ENCODE measurements at regions not wholly inside any gene's neighbourhood (a gene's known extent, or its start where the extent isn't known, plus 50 kb on each side); places are given as distances from the start of the nearest gene placed in this dataset.

DNA sequence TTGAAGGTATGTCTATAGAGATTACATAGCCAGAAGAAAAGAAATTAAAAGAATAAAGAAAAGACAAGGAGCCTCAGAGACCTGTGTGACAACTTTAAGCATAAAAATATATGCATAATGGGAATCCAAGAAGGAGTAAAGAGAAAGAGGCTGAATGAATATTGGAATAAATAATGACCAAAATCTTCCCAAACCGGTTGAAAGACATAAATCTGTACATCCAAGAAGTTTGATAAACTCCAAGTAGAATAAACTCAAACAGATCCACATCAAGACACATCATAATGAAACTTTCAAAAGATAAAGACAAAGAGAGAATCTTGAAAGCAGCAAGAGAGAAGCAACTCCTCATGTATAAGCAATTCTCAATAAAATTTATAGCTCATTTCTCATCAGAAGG is 132.4 kb upstream of the ZNF516 start:
- H3K36me3 ChIP-seq, result no peaks in the 10 kb centered on the region
- H3K27ac ChIP-seq (replicated peaks in 1 of 4), result no peak overlapping the region
- WGBS, result 94% methylated on average over 1 of the region's 1 CpG
- H3K27me3 ChIP-seq, result no peaks in the 10 kb centered on the region
- H3K4me3 ChIP-seq, result no peak overlapping the region
- peaks cover 0 to 5% (median 0%) of the 10 kb centered on the region in 4 donors for H3K9me3 ChIP-seq
- no peak for DNase-seq (ENCODE audit: extremely low spot score)
- TF ChIP-seq POLR2AphosphoS5 (IDR thresholded peaks at IDR 0.05) (no peak), CTCF (IDR thresholded peaks at IDR 0.05) (no peak), EP300 (IDR thresholded peaks at IDR 0.05) (no peak), POLR2A (IDR thresholded peaks at IDR 0.05; ENCODE audit: low read depth) (no peak)
- peaks cover 0 to 1% (median 0%) of the 10 kb centered on the region in 4 donors for H3K4me1 ChIP-seq
- intact Hi-C loops (cut with DNase I), result no loop called here

- intact Hi-C loops (cut with DNase I), result no loop called here
- H3K27ac ChIP-seq (replicated peaks in 1 of 4), result no peak overlapping the region
- peaks cover 0 to 5% (median 0%) of the 10 kb centered on the region in 4 donors for H3K9me3 ChIP-seq
- H3K4me3 ChIP-seq, result no peak overlapping the region
- H3K36me3 ChIP-seq, result no peaks in the 10 kb centered on the region
- no peaks in the 10 kb centered on the region for H3K27me3 ChIP-seq
- DNase-seq (ENCODE audit: extremely low spot score), result no peak
- H3K4me1 ChIP-seq, result peaks cover 0 to 6% (median 3%) of the 10 kb centered on the region in 4 donors
- no peak for TF ChIP-seq POLR2A (IDR thresholded peaks at IDR 0.05; ENCODE audit: low read depth)
- no peak for TF ChIP-seq EP300 (IDR thresholded peaks at IDR 0.05)
- no peak for TF ChIP-seq POLR2AphosphoS5 (IDR thresholded peaks at IDR 0.05)
- TF ChIP-seq CTCF (IDR thresholded peaks at IDR 0.05), result no peak
Observed at GRCh38 chr18:76626991-76627390, 131.9 kb upstream of the ZNF516 start.

GRCh38 chr18:76622651-76623050 is 127.6 kb upstream of the ZNF516 start:
- TF ChIP-seq EP300 (IDR thresholded peaks at IDR 0.05) (no peak), CTCF (IDR thresholded peaks at IDR 0.05) (no peak), POLR2A (IDR thresholded peaks at IDR 0.05; ENCODE audit: low read depth) (no peak), POLR2AphosphoS5 (IDR thresholded peaks at IDR 0.05) (no peak)
- H3K4me3 ChIP-seq, result no peak overlapping the region
- intact Hi-C loops (cut with DNase I), result loop anchor here (5.0 kb wide), 1 partner anchor 65 kb away; no protein-coding TSS in a partner anchor
- peaks cover 0 to 5% (median 0%) of the 10 kb centered on the region in 4 donors for H3K9me3 ChIP-seq
- no peaks in the 10 kb centered on the region for H3K36me3 ChIP-seq
- H3K27ac ChIP-seq (replicated peaks in 1 of 4), result no peak overlapping the region
- H3K4me1 ChIP-seq, result peaks cover 23 to 35% (median 33%) of the 10 kb centered on the region in 4 donors
- H3K27me3 ChIP-seq, result no peaks in the 10 kb centered on the region
- DNase-seq (ENCODE audit: extremely low spot score), result no peak
- WGBS, result 84% methylated on average over 8 of the region's 8 CpGs

- TF ChIP-seq EP300 (IDR thresholded peaks at IDR 0.05), result no peak
- no peak for TF ChIP-seq POLR2AphosphoS5 (IDR thresholded peaks at IDR 0.05)
- TF ChIP-seq POLR2A (IDR thresholded peaks at IDR 0.05; ENCODE audit: low read depth), result no peak
- TF ChIP-seq CTCF (IDR thresholded peaks at IDR 0.05), result no peak
- Histone ChIP-seq H3K27ac (replicated peaks in 1 of 4) (peak overlapping the region in 1 of 4 donors; percentile 11), H3K36me3 (no peaks in the 10 kb centered on the region), H3K4me1 (peaks cover 23 to 35% (median 33%) of the 10 kb centered on the region in 4 donors), H3K27me3 (no peaks in the 10 kb centered on the region), H3K9me3 (peaks cover 0 to 2% (median 0%) of the 10 kb centered on the region in 4 donors), H3K4me3 (no peak overlapping the region)
- intact Hi-C loops (cut with DNase I), result loop anchor here (2.0 to 5.0 kb wide), 2 partner anchors 65 to 223 kb away; no protein-coding TSS in a partner anchor
- WGBS, result 40% methylated on average over 12 of the region's 12 CpGs
- DNase-seq (ENCODE audit: extremely low spot score), result peak; percentile 75
Observed at GRCh38 chr18:76621782-76622495, 126.9 kb upstream of the ZNF516 start.
